ENCODE measurements at regions not wholly inside any gene's neighbourhood (a gene's known extent, or its start where the extent isn't known, plus 50 kb on each side); places are given as distances from the start of the nearest gene placed in this dataset.

DNA sequence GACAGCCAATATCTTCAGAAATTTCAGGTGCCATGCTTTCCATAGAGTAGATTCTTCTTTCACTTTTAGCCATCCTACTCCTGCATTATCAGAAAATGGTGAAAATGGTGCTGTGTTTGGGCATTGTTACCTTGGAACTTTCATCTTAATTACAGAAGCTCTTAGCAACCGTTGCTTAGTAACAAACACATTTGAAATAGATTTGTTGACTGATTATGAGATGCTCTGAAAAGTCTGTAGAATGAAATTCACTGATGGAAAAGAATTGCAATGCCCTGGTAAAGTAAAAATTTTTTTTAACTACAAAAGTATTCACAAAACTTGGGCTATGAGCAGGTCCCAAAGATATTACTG is 249.3 kb upstream of the NEBL start:
- H3K4me3 ChIP-seq, result no peak overlapping the region

More for the DNA sequence above, 249.3 kb upstream of the NEBL start:
- H3K27ac ChIP-seq (ENCODE audit: control insufficient read depth, insufficient read depth), result no peak overlapping the region
- no peak for ATAC-seq
- TF ChIP-seq GATAD2B (conservative IDR thresholded peaks at IDR 0.05; ENCODE audit: low read depth) (no peak), MTA2 (IDR thresholded peaks at IDR 0.05; ENCODE audit: low read depth) (no peak), EED (IDR thresholded peaks at IDR 0.05; ENCODE audit: low read depth) (no peak), NRF1 (conservative IDR thresholded peaks at IDR 0.05; ENCODE audit: low read depth, low read length) (no peak), ZNF24 (IDR thresholded peaks at IDR 0.05) (no peak), NR2F1 (conservative IDR thresholded peaks at IDR 0.05) (no peak), ZBTB40 (IDR thresholded peaks at IDR 0.05; ENCODE audit: borderline replicate concordance) (no peak), SP1 (IDR thresholded peaks at IDR 0.05; ENCODE audit: low read depth, low read length) (no peak), SMAD5 (IDR thresholded peaks at IDR 0.05; ENCODE audit: low read depth) (no peak), JUND (IDR thresholded peaks at IDR 0.05; ENCODE audit: low read depth, low read length) (no peak), ZNF622 (IDR thresholded peaks at IDR 0.05) (no peak), RB1 (IDR thresholded peaks at IDR 0.05; ENCODE audit: borderline replicate concordance) (no peak)
- SMC1A ChIA-PET (ENCODE audit: uncharacterized antibody, unreplicated experiment), result no interaction called here
- no TSS peak for BruUV-seq (replicated peaks)
- no peak overlapping the region for H3K9ac ChIP-seq (ENCODE audit: control insufficient read depth, insufficient read depth, low read length)
- H3K79me2 ChIP-seq (ENCODE audit: control insufficient read depth, insufficient read depth, low read length), result no peaks in the 10 kb centered on the region
- in situ Hi-C loops (cut with MboI) (no loop called here), intact Hi-C loops (cut with micrococcal nuclease; ENCODE audit: unreplicated experiment) (no loop called here)
- H4K20me1 ChIP-seq (ENCODE audit: control insufficient read depth, insufficient read depth), result no peaks in the 10 kb centered on the region
- no peaks in the 10 kb centered on the region for H3K36me3 ChIP-seq (ENCODE audit: control insufficient read depth in 2 of 2, insufficient read depth in 2 of 2, low read length in 1 of 2)
- H3K4me2 ChIP-seq (ENCODE audit: control insufficient read depth, insufficient read depth), result no peak overlapping the region
- RAD21 ChIA-PET (ENCODE audit: unreplicated experiment), result no interaction called here
- CTCF ChIA-PET, result no interaction called here
- no peaks in the 10 kb centered on the region for H3K27me3 ChIP-seq (replicated peaks in 1 of 2; ENCODE audit: control insufficient read depth in 2 of 2, insufficient read depth in 2 of 2, low read length in 1 of 2)
- POLR2A ChIA-PET, result no interaction called here
- no peaks in the 10 kb centered on the region for H3K9me3 ChIP-seq (replicated peaks; ENCODE audit: control insufficient read depth, insufficient read depth, low read length)
- H3K4me1 ChIP-seq (ENCODE audit: control insufficient read depth, insufficient read depth, low read length), result no peaks in the 10 kb centered on the region
- DNase-seq (ENCODE audit: low read depth, low spot score), result no peak
- FAIRE-seq, result no peak
- 11% methylated on average over 1 of the region's 1 CpG for WGBS (ENCODE audit: insufficient coverage, insufficient replicate concordance, low lambda C conversion rate, missing lambda C conversion rate)
- no peak overlapping the region for H2AFZ ChIP-seq (ENCODE audit: control insufficient read depth, low read depth, low read length)
